ENCODE measurements at regions not wholly inside any gene's neighbourhood (a gene's known extent, or its start where the extent isn't known, plus 50 kb on each side); places are given as distances from the start of the nearest gene placed in this dataset.

DNA sequence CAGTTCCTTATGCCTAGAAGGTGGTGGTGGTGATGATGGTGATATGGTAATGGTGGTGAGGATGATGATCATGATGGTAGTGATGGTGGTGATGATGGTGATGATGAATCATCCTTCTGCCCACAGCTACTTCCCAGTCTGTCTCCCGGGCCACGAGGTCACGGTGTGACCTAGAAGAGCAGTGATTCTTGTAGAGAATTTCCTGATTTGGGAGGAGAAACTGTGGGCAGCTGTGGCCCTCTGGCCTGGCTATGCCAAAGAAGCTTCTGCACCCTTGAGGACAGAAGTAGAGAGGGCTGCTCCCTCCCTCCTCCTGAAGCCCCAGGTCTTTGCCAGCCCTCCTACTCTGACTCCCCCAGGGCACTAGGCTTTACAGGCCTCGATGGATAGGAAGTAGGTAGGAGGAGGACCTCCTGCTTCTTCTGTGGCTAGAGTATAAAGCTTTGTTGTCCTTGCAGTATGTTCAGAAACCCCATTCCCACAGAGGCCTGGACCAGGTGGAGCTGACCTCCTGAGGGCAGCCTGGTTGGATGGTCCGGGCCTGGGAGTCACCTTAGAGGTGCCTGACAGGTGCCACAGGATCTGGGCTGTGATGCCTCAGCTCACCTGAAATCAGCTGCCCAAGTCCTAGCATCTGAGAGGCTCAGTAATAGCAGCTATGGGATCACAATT lies 57.9 kb upstream of the EPAS1 start:
- TF ChIP-seq, protein P1, sequence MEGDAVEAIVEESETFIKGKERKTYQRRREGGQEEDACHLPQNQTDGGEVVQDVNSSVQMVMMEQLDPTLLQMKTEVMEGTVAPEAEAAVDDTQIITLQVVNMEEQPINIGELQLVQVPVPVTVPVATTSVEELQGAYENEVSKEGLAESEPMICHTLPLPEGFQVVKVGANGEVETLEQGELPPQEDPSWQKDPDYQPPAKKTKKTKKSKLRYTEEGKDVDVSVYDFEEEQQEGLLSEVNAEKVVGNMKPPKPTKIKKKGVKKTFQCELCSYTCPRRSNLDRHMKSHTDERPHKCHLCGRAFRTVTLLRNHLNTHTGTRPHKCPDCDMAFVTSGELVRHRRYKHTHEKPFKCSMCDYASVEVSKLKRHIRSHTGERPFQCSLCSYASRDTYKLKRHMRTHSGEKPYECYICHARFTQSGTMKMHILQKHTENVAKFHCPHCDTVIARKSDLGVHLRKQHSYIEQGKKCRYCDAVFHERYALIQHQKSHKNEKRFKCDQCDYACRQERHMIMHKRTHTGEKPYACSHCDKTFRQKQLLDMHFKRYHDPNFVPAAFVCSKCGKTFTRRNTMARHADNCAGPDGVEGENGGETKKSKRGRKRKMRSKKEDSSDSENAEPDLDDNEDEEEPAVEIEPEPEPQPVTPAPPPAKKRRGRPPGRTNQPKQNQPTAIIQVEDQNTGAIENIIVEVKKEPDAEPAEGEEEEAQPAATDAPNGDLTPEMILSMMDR (IDR thresholded peaks at IDR 0.05) = no peak
- no peak for TF ChIP-seq POLR2A (IDR thresholded peaks at IDR 0.05)

Measured in adrenal gland (tissue), 5 donors.